Glomerular visceral epithelial cell (primary cell): ENCODE measurements at regions not wholly inside any gene's neighbourhood (a gene's known extent, or its start where the extent isn't known, plus 50 kb on each side); places are given as distances from the start of the nearest gene placed in this dataset.
"Not testable (repeated sequence)": the region's sequence is repeated elsewhere in the genome, so short reads cannot be mapped to it uniquely, and the experiment has no call there.

ENCODE experiments used
- DNase-seq: peaks from one replicate; pipeline ENCODE4 v3.0.0-alpha.2; 2016; ENCODE audit errors: extremely low spot score

- DNase-seq: not testable (repeated sequence)
Observed at GRCh38 chr2:144636860-144637259, 116.9 kb upstream of the ZEB2 start.

GRCh38 chr2:144632809-144633208 is 112.9 kb upstream of the ZEB2 start:
- DNase-seq: no peak

GRCh38 chr2:144631636-144632035 is 111.7 kb upstream of the ZEB2 start:
- peak; percentile 18 for DNase-seq

GRCh38 chr2:144630459-144631215 is 110.7 kb upstream of the ZEB2 start:
- peak; percentile 76 for DNase-seq

GRCh38 chr2:144629935-144630334 is 110.0 kb upstream of the ZEB2 start:
- DNase-seq: no peak

- no peak for DNase-seq
Observed at GRCh38 chr2:144628566-144628965, 108.6 kb upstream of the ZEB2 start.

- no peak for DNase-seq
Observed at GRCh38 chr2:144625626-144626025, 105.7 kb upstream of the ZEB2 start.

- no peak for DNase-seq
Observed at GRCh38 chr2:144625226-144625625, 105.3 kb upstream of the ZEB2 start.

GRCh38 chr2:144624451-144624850 is 104.5 kb upstream of the ZEB2 start:
- no peak for DNase-seq

GRCh38 chr2:144622373-144622772 is 102.5 kb upstream of the ZEB2 start:
- not testable (repeated sequence) for DNase-seq

- DNase-seq: no peak
Observed at GRCh38 chr2:144621266-144621665, 101.3 kb upstream of the ZEB2 start.

- DNase-seq: no peak
Observed at GRCh38 chr2:144619760-144620159, 99.8 kb upstream of the ZEB2 start.

- DNase-seq: not testable (repeated sequence)
Observed at GRCh38 chr2:144617171-144617570, 97.3 kb upstream of the ZEB2 start.

GRCh38 chr2:144615866-144616565 is 96.1 kb upstream of the ZEB2 start:
- no peak for DNase-seq

GRCh38 chr2:144607891-144608521 is 88.1 kb upstream of the ZEB2 start:
- DNase-seq: no peak

GRCh38 chr2:144607099-144607498 is 87.2 kb upstream of the ZEB2 start:
- no peak for DNase-seq

- no peak for DNase-seq
Observed at GRCh38 chr2:144606466-144607095, 86.7 kb upstream of the ZEB2 start.

- no peak for DNase-seq
Observed at GRCh38 chr2:144605231-144605840, 85.4 kb upstream of the ZEB2 start.

GRCh38 chr2:144603334-144603733 is 83.4 kb upstream of the ZEB2 start:
- DNase-seq: no peak

GRCh38 chr2:144598906-144599305 is 79.0 kb upstream of the ZEB2 start:
- no peak for DNase-seq

GRCh38 chr2:144597894-144598593 is 78.1 kb upstream of the ZEB2 start:
- no peak for DNase-seq
